ENCODE measurements at regions not wholly inside any gene's neighbourhood (a gene's known extent, or its start where the extent isn't known, plus 50 kb on each side); places are given as distances from the start of the nearest gene placed in this dataset.
"Not testable (repeated sequence)": the region's sequence is repeated elsewhere in the genome, so short reads cannot be mapped to it uniquely, and the experiment has no call there.

- DNase-seq (ENCODE audit: low read depth, low spot score), result no peak
These were observed 59.2 kb downstream of the C9orf50 start for GRCh38 chr9:129561594-129562281.

DNA sequence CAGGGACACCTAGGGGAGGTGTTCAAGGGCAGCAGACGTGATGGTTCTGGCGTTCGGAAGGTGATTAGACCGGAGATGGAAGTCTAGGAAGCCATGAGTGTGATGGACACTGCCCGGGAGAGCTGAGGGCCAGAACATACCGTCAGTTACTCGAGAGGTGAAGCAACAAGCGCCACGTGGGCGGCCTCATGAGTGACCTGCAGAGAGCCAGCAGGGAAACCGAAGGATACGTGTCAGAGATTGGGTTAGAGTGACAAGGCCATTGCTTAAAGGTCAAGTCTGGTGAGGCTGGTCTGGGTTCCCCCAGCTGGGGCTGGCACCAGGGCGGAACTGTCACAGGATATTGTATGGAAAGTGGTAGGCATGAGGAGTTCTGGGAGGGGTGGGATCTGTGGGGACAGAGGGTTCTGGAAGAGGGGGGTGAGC lies 60.0 kb downstream of the C9orf50 start:
- DNase-seq (ENCODE audit: low read depth, low spot score), result no peak

- DNase-seq (ENCODE audit: low read depth, low spot score), result no peak
These were observed 61.4 kb downstream of the C9orf50 start for GRCh38 chr9:129559506-129559881.

DNA sequence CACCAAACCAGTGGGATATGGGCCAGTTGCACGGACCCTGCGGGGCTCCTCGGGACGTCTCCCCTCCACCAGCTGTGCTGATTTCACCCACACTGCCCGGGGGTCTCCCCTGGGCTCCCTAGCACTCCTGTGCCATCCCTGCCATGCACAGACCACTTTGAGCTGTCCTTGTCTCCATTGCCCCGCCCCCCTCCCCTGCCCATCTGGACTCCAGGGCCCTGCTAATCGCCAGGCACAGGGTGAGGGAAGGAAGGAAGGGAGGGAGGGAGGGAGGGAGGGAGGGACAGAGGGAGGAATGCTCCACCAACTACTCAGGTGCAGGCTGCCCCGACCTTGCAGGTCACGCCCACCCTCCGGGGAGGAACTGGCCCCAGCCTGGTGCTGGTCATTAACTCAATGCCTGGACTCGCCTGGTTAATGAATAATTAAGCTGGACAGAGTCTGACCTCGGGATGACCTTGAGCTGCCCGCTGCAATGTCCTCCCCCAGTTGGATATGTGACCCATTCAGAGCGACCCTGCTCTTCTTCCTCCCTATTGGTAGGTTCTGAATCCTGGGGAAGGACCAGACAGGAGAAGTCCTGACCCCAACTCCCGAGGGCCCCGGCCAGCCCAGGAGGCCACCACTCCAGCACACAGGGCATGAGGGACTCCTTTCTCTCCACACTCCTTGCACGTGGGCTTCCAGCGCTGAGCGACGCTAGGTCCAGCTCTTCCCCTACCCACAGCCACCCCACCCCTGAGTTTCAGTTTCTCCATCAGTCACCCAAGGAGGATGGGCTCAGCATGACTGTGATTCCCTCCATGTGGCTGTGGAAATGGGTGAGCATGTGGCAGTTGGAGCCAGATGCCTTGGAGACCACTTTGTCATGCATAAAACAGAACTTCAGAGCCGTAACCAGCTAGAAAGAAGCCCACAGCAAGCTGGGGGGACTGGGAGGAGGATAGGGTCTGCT lies 62.1 kb downstream of the C9orf50 start:
- no peak for DNase-seq (ENCODE audit: low read depth, low spot score)

- DNase-seq (ENCODE audit: low read depth, low spot score), result no peak
These were observed 62.8 kb downstream of the C9orf50 start for GRCh38 chr9:129558063-129558550.

GRCh38 chr9:129557192-129558036 lies 63.5 kb downstream of the C9orf50 start:
- no peak for DNase-seq (ENCODE audit: low read depth, low spot score)

- no peak for DNase-seq (ENCODE audit: low read depth, low spot score)
These were observed 64.3 kb downstream of the C9orf50 start for GRCh38 chr9:129556491-129557191.

DNA sequence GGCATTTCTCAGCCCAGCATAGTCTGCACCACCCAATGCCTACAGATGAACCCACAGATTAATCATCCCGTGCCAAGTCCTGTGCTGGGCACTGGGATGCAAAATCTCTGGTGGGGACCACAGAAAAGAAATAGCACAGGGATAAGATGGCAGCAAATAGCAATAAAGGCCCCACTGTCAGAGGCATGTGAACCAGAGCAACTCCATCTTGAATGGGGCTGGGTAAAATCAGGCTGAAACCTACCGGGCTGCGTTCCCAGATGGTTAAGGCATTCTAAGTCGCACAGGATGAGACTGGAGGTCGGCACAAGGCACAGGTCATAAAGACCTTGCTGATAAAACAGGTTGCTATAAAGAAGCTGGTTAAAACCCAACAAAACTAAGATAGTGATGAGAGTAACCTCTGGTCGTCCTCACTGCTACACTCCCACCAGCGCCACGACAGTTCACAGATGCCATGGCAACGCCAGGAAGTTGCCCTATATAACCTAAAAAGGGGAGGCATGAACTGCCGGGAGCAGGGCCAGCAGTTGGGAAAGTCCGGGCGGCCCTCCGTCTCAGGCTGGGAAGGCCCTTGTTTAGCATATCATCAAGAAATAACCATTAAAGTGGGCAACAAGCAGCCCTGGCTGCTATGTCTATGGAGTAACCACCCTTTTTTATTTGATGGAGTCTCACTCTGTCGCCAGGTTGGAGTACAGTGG lies 65.2 kb downstream of the C9orf50 start:
- no peak for DNase-seq (ENCODE audit: low read depth, low spot score)

DNA sequence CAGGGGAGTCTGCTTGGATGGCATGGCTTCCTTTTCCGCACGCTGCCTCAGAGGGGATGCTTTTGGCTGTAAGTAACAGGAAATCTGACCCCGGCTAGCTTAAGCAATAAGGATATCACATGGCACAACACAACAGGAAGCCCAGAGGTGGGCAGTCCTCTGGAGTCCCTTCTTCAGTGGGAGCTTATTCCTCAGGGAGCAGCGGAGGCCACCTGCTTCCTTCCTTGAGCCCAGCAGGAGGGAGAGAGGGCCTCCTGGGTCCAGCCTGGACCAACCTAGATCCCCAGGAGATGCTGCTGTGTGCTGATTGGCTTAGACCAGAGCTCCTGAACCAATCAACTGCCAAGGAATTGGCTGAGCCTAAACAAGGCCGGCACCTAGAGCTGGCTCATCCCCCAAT lies 66.3 kb downstream of the C9orf50 start:
- DNase-seq (ENCODE audit: low read depth, low spot score), result no peak

DNA sequence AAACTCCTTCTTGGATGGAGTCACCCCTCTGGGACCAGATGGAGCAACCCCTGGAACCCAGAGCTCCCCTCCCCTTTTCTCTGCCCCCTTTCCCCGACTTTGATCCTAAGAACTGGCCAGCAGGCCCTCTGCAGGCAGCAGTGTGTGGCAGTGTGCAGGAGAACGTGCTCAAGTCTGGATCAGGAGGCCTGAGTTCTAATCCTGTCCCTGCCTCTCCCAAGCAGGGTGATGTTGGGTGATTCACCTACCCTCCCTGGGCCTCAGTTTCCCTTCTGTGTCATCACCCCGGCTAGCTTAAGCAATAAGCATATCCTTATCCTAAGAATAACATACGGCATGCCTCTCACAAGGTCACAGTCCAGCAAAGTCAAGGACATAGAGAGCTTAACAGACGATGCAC lies 67.6 kb downstream of the C9orf50 start:
- no peak for DNase-seq (ENCODE audit: low read depth, low spot score)

DNA sequence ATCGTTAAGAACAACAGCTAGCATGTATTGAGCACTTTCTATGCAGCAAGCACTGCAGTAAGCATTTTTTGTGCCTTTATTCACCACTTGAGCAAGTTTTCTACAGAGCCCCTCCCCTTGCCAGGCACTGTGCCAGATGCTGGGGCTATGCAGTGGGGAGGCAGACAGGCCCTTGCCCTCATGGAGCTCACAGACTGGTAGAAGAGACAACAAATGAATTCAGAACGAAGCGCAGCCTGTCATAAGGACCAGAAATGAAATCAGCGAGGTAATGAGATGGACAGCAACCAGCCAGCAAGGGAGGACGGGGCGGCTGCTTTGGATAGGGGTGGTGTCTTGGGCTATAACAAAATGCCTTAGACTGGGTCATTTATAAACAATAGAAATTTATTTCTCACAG lies 68.8 kb downstream of the C9orf50 start:
- DNase-seq (ENCODE audit: low read depth, low spot score), result no peak

DNA sequence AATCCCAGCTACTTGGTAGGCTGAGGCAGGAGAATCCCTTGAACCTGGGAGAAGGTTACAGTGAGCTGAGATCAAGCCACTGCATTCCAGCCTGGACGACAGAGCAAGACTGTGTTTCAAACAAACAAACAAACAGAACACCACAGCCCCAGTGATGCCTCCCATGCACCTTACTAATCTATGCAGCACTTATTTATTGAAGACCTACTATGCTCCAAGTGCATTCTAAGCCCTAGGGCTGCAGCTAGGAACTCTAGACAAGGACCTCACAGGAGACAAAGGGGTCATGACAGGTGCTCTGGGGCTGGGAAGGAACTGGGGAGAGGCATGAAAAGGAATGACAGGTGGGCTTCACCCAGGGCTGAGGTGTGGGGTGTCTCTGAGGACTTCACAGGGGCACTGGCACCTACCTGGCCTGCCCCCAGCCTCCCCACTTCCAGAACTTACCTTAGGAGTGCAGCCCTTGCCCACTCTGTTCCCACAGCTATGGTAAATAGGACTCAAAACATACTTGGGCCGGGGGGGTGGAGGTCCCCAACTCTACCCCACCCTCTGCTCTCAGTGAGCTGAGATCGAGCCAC lies 69.4 kb downstream of the C9orf50 start:
- DNase-seq (ENCODE audit: low read depth, low spot score), result no peak

DNA sequence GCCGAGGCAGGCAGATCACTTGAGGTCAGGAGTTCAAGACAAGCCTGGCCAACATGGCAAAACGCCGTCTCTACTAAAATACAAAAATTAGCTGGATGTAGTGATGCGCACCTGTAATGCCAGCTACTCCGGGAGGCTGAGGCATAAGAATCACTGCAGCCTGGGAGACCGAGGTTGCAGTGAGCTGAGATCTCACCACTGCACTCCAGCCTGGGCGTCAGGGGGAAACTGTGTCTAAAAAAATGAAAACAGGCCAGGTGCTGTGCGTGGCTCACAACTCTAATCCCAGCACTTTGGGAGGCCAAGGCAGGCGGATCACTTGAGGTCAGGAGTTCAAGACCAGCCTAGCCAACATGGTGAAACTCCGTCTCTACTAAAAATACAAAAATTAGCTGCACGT lies 69.9 kb downstream of the C9orf50 start:
- DNase-seq (ENCODE audit: low read depth, low spot score), result not testable (repeated sequence)

DNA sequence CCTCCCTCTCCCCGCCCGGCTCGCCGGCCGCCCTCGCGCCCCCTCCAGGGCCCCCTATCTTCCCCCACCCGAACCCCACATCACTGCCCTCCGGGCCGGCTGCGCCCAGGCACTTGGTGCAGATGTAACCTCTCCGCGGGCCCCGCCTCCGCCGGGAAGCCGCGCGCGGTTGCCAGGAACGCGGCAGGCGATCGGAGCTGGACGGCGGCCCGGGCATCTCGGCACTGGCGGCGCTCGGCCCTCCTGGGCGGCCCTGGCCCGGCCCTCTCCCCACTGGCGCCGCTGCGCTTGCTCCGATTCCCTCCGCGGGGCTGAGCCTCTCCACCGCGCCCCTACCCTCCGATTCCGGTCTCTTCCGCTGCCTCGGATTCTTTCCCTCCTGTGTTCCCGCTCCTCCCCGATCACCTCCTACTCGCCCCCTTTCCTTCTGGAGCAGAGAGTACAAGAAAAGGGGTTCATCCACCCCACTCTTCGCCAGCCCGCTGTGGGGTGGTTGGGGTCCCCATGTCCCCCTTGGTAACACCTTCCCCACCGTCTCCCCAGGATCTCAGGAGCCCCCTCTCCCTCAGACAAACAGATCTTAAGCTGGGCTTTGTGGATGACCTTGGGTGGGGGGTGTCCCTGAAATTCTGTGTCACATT lies 70.6 kb downstream of the C9orf50 start:
- DNase-seq (ENCODE audit: low read depth, low spot score), result no peak

DNA sequence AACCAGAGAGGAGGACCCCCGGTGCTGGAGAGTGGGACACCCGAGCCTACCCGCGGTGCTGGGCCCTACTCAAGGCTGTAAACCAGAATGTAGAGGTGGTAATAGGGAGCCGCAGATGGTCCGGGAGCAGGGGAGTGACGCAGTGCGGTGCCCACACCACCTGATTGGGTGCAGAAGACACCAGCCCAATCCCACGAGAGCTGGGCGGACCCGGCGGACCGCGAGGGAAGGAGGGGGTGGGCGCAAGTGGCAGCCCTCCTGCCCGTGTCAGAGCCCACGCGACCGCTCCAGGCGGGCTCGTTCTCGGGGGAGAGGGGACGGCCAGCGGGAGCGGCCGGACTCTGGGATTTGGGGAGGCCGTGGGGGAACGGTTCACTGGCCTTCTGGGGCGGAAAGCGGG lies 71.2 kb downstream of the C9orf50 start:
- DNase-seq (ENCODE audit: low read depth, low spot score), result no peak

GRCh38 chr9:129549139-129549538 lies 71.8 kb downstream of the C9orf50 start:
- DNase-seq (ENCODE audit: low read depth, low spot score), result no peak

DNA sequence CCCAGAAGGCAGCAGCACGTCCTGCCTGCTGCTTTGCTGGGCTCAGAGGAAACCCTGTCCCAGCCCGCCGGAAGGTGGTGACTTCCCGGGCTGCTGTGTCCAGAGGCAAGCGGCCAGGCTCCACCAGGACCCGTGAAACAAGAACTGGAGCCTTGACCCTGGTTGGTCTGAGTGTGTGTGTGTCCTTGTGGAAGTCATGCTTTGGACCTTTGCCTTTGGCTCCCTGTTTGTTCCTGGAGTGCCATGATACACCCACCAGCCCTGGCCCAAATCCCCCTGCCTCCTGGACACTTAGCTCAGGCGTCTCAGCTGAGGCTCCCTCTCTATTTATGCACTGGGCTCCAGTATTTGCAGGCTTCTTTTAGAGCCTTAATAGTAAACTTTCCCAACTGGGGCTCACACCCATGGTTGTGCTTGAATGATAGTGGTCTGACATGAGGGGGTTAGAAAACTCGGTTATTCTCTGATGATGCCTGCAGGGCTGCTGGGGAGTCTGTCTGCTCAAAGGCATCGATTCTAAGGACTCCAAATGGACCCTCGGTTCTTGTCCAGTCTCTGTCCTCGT lies 72.2 kb downstream of the C9orf50 start:
- no peak for DNase-seq (ENCODE audit: low read depth, low spot score)

- DNase-seq (ENCODE audit: low read depth, low spot score), result no peak
These were observed 72.9 kb downstream of the C9orf50 start for GRCh38 chr9:129547869-129548570.

- no peak for DNase-seq (ENCODE audit: low read depth, low spot score)
These were observed 73.8 kb downstream of the C9orf50 start for GRCh38 chr9:129547063-129547462.

All from pulmonary artery endothelial cell (primary cell).